ENCODE measurements at regions not wholly inside any gene's neighbourhood (a gene's known extent, or its start where the extent isn't known, plus 50 kb on each side); places are given as distances from the start of the nearest gene placed in this dataset.

DNA sequence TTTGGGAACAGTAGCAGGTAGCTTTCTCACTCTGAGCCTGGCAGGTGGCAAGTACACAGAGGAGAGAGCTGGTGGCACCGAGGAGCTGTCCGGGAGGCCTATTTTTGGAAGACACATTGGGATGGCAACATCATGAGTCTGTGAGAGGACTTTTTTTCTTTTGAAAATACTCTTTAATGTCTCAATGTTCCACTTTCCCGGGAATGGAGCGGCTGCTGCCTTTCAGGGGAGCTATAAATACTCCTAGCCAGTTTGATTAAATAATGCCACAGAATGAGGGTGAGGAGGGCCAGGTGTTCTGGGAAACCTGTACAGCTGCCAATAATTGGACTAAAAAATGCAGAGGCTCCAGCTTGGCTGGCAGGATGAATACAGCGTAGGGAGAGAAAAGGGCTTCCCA, 93.3 kb upstream of the COG2 start:
- H3K27me3 ChIP-seq = no peaks in the 10 kb centered on the region
- no peak for TF ChIP-seq Cebpa-rat (IDR thresholded peaks at IDR 0.05)

GRCh38 chr1:230548357-230548756, 93.9 kb upstream of the COG2 start:
- Histone ChIP-seq H3K4me2 (0 out of 22 replicates have a peak overlapping the region, but pooled peaks of 1 of the 11 experiments have one; percentile 4), H3K9me3 (replicated peaks in 1 of 11) (no peaks in the 10 kb centered on the region), H3K4me3 (no peak overlapping the region), H3K27me3 (no peaks in the 10 kb centered on the region), H3K4me1 (peaks cover 4 to 41% (median 15%) of the 10 kb centered on the region in 10 experiments; a peak in 15 of 20 replicates), H3K36me3 (no peaks in the 10 kb centered on the region), H3K27ac (no peak overlapping the region), H3K9ac (no peak overlapping the region), H4K20me1 (no peaks in the 10 kb centered on the region)
- TF ChIP-seq Cebpa-rat (IDR thresholded peaks at IDR 0.05) = no peak

More for the DNA sequence above, 93.3 kb upstream of the COG2 start:
- H3K4me1 ChIP-seq = peaks cover 4 to 41% (median 15%) of the 10 kb centered on the region in 10 experiments; a peak in 15 of 20 replicates
- H3K4me3 ChIP-seq = no peak overlapping the region
- H3K36me3 ChIP-seq = no peaks in the 10 kb centered on the region
- H3K9ac ChIP-seq = no peak overlapping the region
- no peaks in the 10 kb centered on the region for H4K20me1 ChIP-seq
- H3K27ac ChIP-seq = peak overlapping the region in 1 of 11 experiments; percentile 67; a peak in 1 of 22 replicates
- peak overlapping the region in 1 of 11 experiments; percentile 62; a peak in 2 of 22 replicates for H3K4me2 ChIP-seq
- H3K9me3 ChIP-seq (replicated peaks in 1 of 11) = no peaks in the 10 kb centered on the region

DNA sequence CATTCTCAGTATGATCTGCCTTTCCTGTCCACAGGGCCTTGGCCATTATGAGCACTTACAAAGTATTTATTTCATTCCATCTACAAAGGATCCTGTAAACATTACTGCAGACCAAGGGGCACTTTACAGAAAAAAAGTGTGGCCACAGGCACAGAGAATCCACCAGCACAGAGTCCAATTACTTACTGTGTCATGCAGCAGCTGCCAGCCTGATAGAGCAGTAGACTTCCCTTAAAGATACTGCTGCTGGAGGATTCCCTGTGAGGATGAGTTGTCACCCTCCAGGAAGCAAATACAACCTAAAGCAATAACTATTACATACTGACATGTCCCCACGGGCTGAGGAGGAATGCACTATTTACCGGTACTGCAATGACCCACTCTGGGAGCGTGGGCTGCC, 97.1 kb upstream of the COG2 start:
- no peak for TF ChIP-seq Cebpa-rat (IDR thresholded peaks at IDR 0.05)

DNA sequence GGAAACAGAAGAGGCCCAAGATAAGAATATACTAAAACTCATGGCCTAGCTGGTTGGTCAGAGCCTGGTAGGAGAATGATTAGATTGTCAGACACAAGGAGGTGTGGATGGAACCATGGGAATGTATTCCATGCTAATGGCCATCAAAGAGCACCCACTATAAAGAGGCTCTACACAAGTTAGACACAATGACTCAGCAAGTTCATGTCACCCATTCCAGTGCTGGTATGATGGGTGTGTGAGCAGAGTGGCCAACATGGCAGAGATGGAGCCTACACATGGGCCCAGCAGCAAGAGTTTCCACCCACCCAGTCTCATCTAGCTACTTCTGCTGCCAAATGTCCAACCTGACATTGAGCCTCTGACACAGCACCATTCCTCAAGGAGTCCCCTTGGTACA, 97.5 kb upstream of the COG2 start:
- no peak overlapping the region for H3K4me2 ChIP-seq
- no peaks in the 10 kb centered on the region for H3K9me3 ChIP-seq (replicated peaks in 1 of 11)
- H4K20me1 ChIP-seq = no peaks in the 10 kb centered on the region
- H3K27me3 ChIP-seq = no peaks in the 10 kb centered on the region
- no peak overlapping the region for H3K9ac ChIP-seq
- no peak overlapping the region for H3K4me3 ChIP-seq
- no peak overlapping the region for H3K27ac ChIP-seq
- peaks cover 6 to 12% (median 11%) of the 10 kb centered on the region in 10 experiments; a peak in 18 of 20 replicates for H3K4me1 ChIP-seq
- no peak for TF ChIP-seq Cebpa-rat (IDR thresholded peaks at IDR 0.05)
- H3K36me3 ChIP-seq = no peaks in the 10 kb centered on the region

More for the DNA sequence above, 97.1 kb upstream of the COG2 start:
- H3K27me3 ChIP-seq = no peaks in the 10 kb centered on the region
- no peaks in the 10 kb centered on the region for H3K9me3 ChIP-seq (replicated peaks in 1 of 11)
- no peak overlapping the region for H3K27ac ChIP-seq
- no peak overlapping the region for H3K4me2 ChIP-seq
- no peaks in the 10 kb centered on the region for H3K36me3 ChIP-seq
- H3K4me1 ChIP-seq = peaks cover 7 to 15% (median 11%) of the 10 kb centered on the region in 10 experiments
- no peak overlapping the region for H3K9ac ChIP-seq
- H4K20me1 ChIP-seq = no peaks in the 10 kb centered on the region
- no peak overlapping the region for H3K4me3 ChIP-seq

- TF ChIP-seq Cebpa-rat (IDR thresholded peaks at IDR 0.05) = no peak
- peaks cover 3 to 28% (median 26%) of the 10 kb centered on the region in 10 experiments; a peak in 17 of 20 replicates for H3K4me1 ChIP-seq
- no peaks in the 10 kb centered on the region for H3K27me3 ChIP-seq
- H3K27ac ChIP-seq = no peak overlapping the region
- H3K9ac ChIP-seq = no peak overlapping the region
- no peaks in the 10 kb centered on the region for H4K20me1 ChIP-seq
- no peaks in the 10 kb centered on the region for H3K36me3 ChIP-seq
- peaks cover 0 to 7% (median 0%) of the 10 kb centered on the region in 11 experiments; a peak in 3 of 22 replicates for H3K9me3 ChIP-seq (replicated peaks in 1 of 11)
- no peak overlapping the region for H3K4me2 ChIP-seq
- no peak overlapping the region for H3K4me3 ChIP-seq
Measured at GRCh38 chr1:230543085-230543484, 99.2 kb upstream of the COG2 start.

GRCh38 chr1:230542681-230543080, 99.6 kb upstream of the COG2 start:
- Histone ChIP-seq H3K4me1 (peaks cover 2 to 32% (median 30%) of the 10 kb centered on the region in 10 experiments; a peak in 17 of 20 replicates), H4K20me1 (no peaks in the 10 kb centered on the region), H3K9ac (no peak overlapping the region), H3K36me3 (no peaks in the 10 kb centered on the region), H3K9me3 (replicated peaks in 1 of 11) (peaks cover 0 to 11% (median 0%) of the 10 kb centered on the region in 11 experiments; a peak in 6 of 22 replicates), H3K4me3 (no peak overlapping the region), H3K27me3 (no peaks in the 10 kb centered on the region), H3K27ac (no peak overlapping the region), H3K4me2 (no peak overlapping the region)
- TF ChIP-seq Cebpa-rat (IDR thresholded peaks at IDR 0.05) = no peak

GRCh38 chr1:230542054-230542453, 100.2 kb upstream of the COG2 start:
- Histone ChIP-seq H3K4me1 (peaks cover 0 to 39% (median 33%) of the 10 kb centered on the region in 10 experiments; a peak in 15 of 20 replicates), H3K27ac (no peak overlapping the region), H3K4me3 (no peak overlapping the region), H3K36me3 (no peaks in the 10 kb centered on the region), H3K27me3 (no peaks in the 10 kb centered on the region), H3K9me3 (replicated peaks in 1 of 11) (peaks cover 0 to 14% (median 0%) of the 10 kb centered on the region in 11 experiments; a peak in 7 of 22 replicates), H3K9ac (no peak overlapping the region), H4K20me1 (no peaks in the 10 kb centered on the region), H3K4me2 (no peak overlapping the region)
- TF ChIP-seq Cebpa-rat (IDR thresholded peaks at IDR 0.05) = no peak

- Histone ChIP-seq H3K27ac (no peak overlapping the region), H3K9me3 (replicated peaks in 1 of 11) (peaks cover 0 to 14% (median 0%) of the 10 kb centered on the region in 11 experiments; a peak in 7 of 22 replicates), H4K20me1 (no peaks in the 10 kb centered on the region), H3K27me3 (no peaks in the 10 kb centered on the region), H3K4me2 (no peak overlapping the region), H3K9ac (no peak overlapping the region), H3K4me3 (no peak overlapping the region), H3K4me1 (peaks cover 0 to 44% (median 33%) of the 10 kb centered on the region in 10 experiments; a peak in 15 of 20 replicates), H3K36me3 (no peaks in the 10 kb centered on the region)
- TF ChIP-seq Cebpa-rat (IDR thresholded peaks at IDR 0.05) = no peak
Measured at GRCh38 chr1:230541306-230541705, 101.0 kb upstream of the COG2 start.

DNA sequence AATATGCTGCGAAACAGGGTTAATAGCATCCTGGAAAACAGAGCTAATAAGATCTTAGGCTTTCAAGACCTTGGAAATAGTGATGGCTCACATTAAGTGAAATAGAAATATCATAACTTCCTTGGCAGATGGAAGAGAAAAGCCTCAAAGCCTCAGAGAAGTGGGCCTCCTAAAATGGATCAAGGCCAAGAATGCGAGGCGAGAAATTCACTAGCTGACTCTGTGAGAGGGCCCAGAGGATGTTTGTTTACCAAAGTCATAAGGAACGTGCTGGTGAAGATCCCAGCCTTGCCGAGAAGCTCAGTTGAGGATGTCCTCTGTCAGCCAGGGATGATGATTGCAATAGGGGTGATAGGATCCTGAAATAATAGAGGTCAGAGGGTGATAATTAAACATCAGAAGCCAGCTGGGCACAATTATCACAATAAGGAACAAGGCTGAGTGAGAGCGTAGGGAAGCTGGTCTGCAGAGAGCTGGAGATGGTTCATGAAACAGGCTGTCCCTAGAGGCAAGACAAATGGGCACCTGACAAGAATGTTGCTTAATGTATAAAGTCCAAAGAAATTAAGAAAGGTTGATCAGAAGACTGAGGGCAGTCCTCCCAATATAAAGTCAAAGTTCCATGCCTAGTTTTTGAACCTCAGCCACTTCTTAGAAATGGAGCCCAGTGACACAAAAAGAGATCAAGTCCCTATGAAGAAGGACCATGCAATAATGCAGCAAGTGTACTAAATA, 101.7 kb upstream of the COG2 start:
- H4K20me1 ChIP-seq = no peaks in the 10 kb centered on the region

More for the DNA sequence above, 101.7 kb upstream of the COG2 start:
- H3K4me2 ChIP-seq = peak overlapping the region in 7 of 11 experiments; percentile 40 to 75 (median 71); a peak in 13 of 22 replicates
- H3K4me3 ChIP-seq = no peak overlapping the region
- no peak overlapping the region for H3K9ac ChIP-seq
- no peaks in the 10 kb centered on the region for H3K36me3 ChIP-seq
- peaks cover 0 to 17% (median 2%) of the 10 kb centered on the region in 11 experiments; a peak in 8 of 22 replicates for H3K9me3 ChIP-seq (replicated peaks in 1 of 11)
- TF ChIP-seq Cebpa-rat (IDR thresholded peaks at IDR 0.05) = no peak
- no peaks in the 10 kb centered on the region for H3K27me3 ChIP-seq
- H3K4me1 ChIP-seq = peaks cover 0 to 46% (median 33%) of the 10 kb centered on the region in 10 experiments; a peak in 15 of 20 replicates
- no peak overlapping the region for H3K27ac ChIP-seq

Data from BLaER1 treated with 17β-estradiol and CSF1 and Interleukin-3, amounts not matched to agents 10 nM and 100 nM (cell line).